GM18505 (cell line): ENCODE measurements at regions not wholly inside any gene's neighbourhood (a gene's known extent, or its start where the extent isn't known, plus 50 kb on each side); places are given as distances from the start of the nearest gene placed in this dataset.

ENCODE experiments used
- ATAC-seq: cut with Tn5 transposase; IDR thresholded peaks from one replicate; pipeline ENCODE4 v1.9.1; 2021; ENCODE audit not compliant: unreplicated experiment
- POLR2A ChIP-seq: IDR thresholded peaks from 4 replicates; pipeline ENCODE4 v1.6.1; 2011; ENCODE audit warnings: borderline replicate concordance; ENCODE audit not compliant: insufficient read depth, insufficient read length; ENCODE audit errors: extremely low read depth

GRCh38 chr3:115533218-115533617, 90.1 kb upstream of the GAP43 start:
- ATAC-seq = no peak
- no peak for TF ChIP-seq POLR2A

DNA sequence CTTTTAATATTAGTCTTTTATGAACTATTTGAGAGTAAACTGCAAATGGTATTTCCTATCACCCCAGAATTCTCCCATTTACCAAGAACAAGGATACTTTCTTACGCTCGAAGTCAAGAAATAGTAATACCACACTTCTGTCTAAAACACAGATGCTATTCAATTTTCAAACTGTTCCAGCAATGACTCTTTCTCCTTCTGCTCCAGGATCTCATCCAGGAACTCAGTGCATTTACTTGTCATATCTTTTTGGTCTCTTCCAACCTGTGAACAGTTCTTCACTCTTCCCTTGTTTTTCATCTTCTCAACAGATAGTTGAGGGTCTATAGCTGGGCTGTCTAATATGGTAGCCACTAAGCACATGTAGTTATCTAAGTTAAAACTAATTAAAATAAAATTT, 87.1 kb upstream of the GAP43 start:
- no peak for TF ChIP-seq POLR2A
- no peak for ATAC-seq

- no peak for ATAC-seq
- no peak for TF ChIP-seq POLR2A
Observed at GRCh38 chr3:115537669-115538068, 85.6 kb upstream of the GAP43 start.

GRCh38 chr3:115547207-115547606, 76.1 kb upstream of the GAP43 start:
- no peak for ATAC-seq
- TF ChIP-seq POLR2A = no peak

- TF ChIP-seq POLR2A = no peak
- no peak for ATAC-seq
Observed at GRCh38 chr3:115548611-115549010, 74.7 kb upstream of the GAP43 start.

DNA sequence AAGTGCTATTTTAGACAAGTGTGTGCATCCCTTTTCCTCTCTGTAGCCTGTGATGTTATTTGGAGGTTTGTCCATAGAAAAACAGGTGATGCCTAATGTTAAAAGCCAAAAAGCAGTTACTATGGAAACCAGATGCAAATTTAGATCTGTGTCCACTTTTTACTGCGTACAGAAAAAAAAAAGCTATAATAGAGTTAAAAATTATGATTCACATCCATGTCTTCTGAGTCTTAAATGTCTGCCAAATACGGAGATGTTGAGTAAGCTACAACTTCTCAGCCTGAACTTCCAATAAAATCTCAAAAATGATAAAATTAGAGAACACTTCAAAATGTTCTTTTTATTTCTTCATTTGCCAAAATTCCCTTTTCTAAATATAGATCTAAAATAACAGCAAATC, 74.2 kb upstream of the GAP43 start:
- no peak for TF ChIP-seq POLR2A
- no peak for ATAC-seq

- TF ChIP-seq POLR2A = no peak
- no peak for ATAC-seq
Observed at GRCh38 chr3:115550285-115550761, 73.0 kb upstream of the GAP43 start.

DNA sequence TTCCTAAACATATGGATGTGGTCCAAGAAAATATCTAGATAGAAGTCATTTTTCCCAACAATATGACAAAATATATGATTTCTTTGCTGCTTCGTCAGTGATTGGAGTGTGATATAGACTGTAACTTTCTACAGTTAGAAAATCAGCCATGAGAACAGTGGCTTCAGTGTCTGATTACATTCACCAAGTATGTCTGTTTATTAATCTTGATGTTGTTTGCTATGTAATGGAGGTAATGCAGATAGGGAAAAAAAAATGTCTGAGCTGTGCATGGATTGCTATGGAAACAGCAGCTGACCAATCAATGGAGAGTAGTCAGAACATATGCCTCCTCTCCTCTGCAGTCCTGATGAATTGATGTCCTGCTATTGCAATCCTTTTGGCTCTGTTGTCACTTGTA, 72.3 kb upstream of the GAP43 start:
- no peak for TF ChIP-seq POLR2A
- ATAC-seq = no peak

DNA sequence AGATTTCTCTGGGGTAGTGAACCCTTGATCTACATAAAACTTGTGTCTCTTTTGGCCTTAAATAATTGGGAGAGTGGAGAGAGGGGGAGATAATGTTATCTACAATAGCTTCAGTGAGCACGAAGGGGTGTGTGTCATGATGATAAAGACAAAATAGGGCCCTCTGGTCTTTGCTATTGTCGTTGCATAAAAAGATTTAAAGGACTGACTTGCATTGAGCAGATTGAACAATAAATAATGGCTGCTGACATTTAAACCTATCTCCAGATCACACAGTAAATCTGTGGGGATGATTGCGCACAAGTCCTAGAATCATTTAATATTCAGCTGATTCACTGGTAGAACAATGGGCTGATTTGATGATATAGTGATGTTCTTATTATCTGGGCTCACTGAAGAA, 71.3 kb upstream of the GAP43 start:
- no peak for TF ChIP-seq POLR2A
- ATAC-seq = no peak

GRCh38 chr3:115553796-115554486, 69.4 kb upstream of the GAP43 start:
- ATAC-seq = no peak
- TF ChIP-seq POLR2A = no peak

- TF ChIP-seq POLR2A = no peak
- ATAC-seq = no peak
Observed at GRCh38 chr3:115554487-115554807, 68.9 kb upstream of the GAP43 start.

GRCh38 chr3:115562636-115563267, 60.6 kb upstream of the GAP43 start:
- TF ChIP-seq POLR2A = no peak
- no peak for ATAC-seq

DNA sequence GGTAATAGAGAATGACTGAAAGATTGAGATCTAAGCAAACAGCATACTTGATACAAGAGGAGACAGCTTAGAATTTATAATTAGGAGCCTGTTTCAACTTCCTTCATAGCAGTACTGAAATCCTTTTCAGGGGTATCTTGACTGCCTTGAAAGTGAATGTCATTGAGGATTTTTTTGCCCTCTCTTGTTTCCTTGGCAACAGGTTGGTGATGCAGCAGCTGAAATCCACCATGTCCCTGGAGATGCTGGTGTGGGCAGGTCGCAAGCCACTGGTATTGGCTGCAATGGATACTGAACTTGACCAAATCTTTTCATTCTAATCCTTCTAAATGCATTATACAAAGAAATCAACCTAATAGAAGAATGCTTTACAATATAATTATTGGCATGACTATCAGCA, 59.3 kb upstream of the GAP43 start:
- TF ChIP-seq POLR2A = no peak
- no peak for ATAC-seq

DNA sequence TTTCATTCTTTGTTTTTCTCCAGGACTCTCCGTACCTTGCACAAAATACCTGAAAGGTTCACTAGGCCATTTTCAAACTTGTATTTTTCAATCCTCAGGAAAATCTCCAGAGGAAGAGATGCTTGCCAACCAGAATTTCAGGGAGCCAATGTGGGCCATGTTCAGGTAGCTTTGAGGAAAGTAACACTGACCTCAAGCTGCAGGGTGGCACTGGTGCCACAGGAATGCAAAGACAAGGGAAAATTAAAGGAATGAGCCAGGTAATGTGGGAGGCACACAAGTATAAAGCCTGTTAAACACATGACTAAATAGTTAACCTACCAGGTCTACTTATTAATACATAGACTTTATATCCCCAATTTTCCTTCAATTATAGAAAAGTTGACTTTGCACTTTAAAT, 51.9 kb upstream of the GAP43 start:
- TF ChIP-seq POLR2A = no peak
- ATAC-seq = no peak
